A549 (cell line): ENCODE measurements at regions not wholly inside any gene's neighbourhood (a gene's known extent, or its start where the extent isn't known, plus 50 kb on each side); places are given as distances from the start of the nearest gene placed in this dataset.

ENCODE experiments used
- PBX3 ChIP-seq: IDR thresholded peaks from 2 replicates; pipeline ENCODE4 v1.6.1; 2012
- ZC3H11A ChIP-seq: fragments of 450-650 bp; IDR thresholded peaks from 2 replicates; pipeline ENCODE4 v1.6.1; 2014; ENCODE audit warnings: antibody characterized with exemption, mild to moderate bottlenecking
- TF ChIP-seq, protein P1 (sequence below): fragments of >200 bp; sonication (Bioruptor Twin); formaldehyde crosslinking; IDR thresholded peaks from 3 replicates; pipeline ENCODE4 v1.5.1; 2016

DNA sequence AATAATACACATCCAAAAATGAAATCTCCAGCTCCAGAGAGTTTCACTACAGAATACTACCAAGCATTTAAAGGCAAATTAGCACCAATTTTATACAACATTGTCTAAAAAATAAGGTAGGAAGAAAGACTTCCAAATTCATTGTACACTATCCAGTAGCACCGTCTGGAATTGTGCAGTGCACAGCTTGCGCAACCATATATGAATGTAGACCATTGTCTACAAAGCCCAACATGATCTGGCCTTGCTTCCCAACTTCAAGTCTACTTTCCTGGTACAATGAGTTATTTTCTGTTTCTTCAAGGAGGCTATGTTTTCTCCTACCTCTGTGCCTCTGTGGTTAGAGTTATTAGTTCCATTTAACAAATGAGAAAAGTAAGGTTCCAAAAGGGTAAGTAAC is 115.4 kb upstream of the FOXK1 start:
- TF ChIP-seq, protein P1, sequence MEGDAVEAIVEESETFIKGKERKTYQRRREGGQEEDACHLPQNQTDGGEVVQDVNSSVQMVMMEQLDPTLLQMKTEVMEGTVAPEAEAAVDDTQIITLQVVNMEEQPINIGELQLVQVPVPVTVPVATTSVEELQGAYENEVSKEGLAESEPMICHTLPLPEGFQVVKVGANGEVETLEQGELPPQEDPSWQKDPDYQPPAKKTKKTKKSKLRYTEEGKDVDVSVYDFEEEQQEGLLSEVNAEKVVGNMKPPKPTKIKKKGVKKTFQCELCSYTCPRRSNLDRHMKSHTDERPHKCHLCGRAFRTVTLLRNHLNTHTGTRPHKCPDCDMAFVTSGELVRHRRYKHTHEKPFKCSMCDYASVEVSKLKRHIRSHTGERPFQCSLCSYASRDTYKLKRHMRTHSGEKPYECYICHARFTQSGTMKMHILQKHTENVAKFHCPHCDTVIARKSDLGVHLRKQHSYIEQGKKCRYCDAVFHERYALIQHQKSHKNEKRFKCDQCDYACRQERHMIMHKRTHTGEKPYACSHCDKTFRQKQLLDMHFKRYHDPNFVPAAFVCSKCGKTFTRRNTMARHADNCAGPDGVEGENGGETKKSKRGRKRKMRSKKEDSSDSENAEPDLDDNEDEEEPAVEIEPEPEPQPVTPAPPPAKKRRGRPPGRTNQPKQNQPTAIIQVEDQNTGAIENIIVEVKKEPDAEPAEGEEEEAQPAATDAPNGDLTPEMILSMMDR = no peak
- TF ChIP-seq PBX3 (no peak), ZC3H11A (no peak)
